ENCODE measurements at regions not wholly inside any gene's neighbourhood (a gene's known extent, or its start where the extent isn't known, plus 50 kb on each side); places are given as distances from the start of the nearest gene placed in this dataset.

DNA sequence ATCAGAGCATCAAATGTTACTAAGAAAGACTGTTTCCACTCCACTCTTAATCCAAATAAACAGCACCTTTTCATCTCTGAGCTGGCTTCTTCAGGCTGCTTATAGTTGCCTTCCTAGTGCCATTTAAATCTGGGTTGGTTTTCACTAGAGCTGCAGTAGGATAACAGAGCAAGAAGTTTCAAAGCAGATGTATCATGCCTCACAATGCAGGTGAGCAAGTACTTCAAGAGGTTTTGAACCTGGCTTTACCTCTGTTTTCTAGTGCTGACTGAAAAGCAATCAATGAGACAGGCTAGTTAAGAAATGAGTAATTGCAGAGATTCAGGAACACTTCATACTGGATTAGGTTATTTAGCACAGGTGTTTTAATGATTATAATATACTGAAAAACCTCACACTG, 147.7 kb upstream of the SATB1 start:
- DNase-seq (ENCODE audit: low spot score) = no peak

GRCh38 chr3:18567293-18567692, 142.2 kb upstream of the SATB1 start:
- H3K27me3 ChIP-seq (ENCODE audit: control insufficient read depth in 4 of 4, insufficient read depth in 4 of 4, low read length in 3 of 4) = no peaks in the 10 kb centered on the region
- H3K4me1 ChIP-seq (ENCODE audit: control insufficient read depth in 4 of 4, insufficient read depth in 4 of 4, low read length in 3 of 4) = no peaks in the 10 kb centered on the region
- H3K9me3 ChIP-seq (ENCODE audit: control insufficient read depth in 4 of 4, low read length in 3 of 4) = no peaks in the 10 kb centered on the region
- H3K4me3 ChIP-seq (ENCODE audit: low read depth in 1 of 3, low read length in 3 of 3) = no peak overlapping the region
- H3K27ac ChIP-seq (ENCODE audit: low read depth in 1 of 2, low read length in 2 of 2) = no peak overlapping the region
- DNase-seq (ENCODE audit: low spot score) = no peak
- no peaks in the 10 kb centered on the region for H3K36me3 ChIP-seq (ENCODE audit: control insufficient read depth in 4 of 4, insufficient read depth in 3 of 4, low read depth in 1 of 4, low read length in 3 of 4)
- H3K9ac ChIP-seq (ENCODE audit: low read depth in 1 of 2, low read length in 2 of 2) = no peak overlapping the region
- TF ChIP-seq ZBTB33 (IDR thresholded peaks at IDR 0.05) = no peak

More for the DNA sequence above, 147.7 kb upstream of the SATB1 start:
- Histone ChIP-seq H3K4me3 (ENCODE audit: low read depth in 1 of 3, low read length in 3 of 3) (no peak overlapping the region), H3K9ac (ENCODE audit: low read depth in 1 of 2, low read length in 2 of 2) (no peak overlapping the region), H3K36me3 (ENCODE audit: control insufficient read depth in 4 of 4, insufficient read depth in 3 of 4, low read depth in 1 of 4, low read length in 3 of 4) (no peaks in the 10 kb centered on the region), H3K9me3 (ENCODE audit: control insufficient read depth in 4 of 4, low read length in 3 of 4) (no peaks in the 10 kb centered on the region), H3K27ac (ENCODE audit: low read depth in 1 of 2, low read length in 2 of 2) (no peak overlapping the region), H3K4me1 (ENCODE audit: control insufficient read depth in 4 of 4, insufficient read depth in 4 of 4, low read length in 3 of 4) (no peaks in the 10 kb centered on the region), H3K27me3 (ENCODE audit: control insufficient read depth in 4 of 4, insufficient read depth in 4 of 4, low read length in 3 of 4) (no peaks in the 10 kb centered on the region)
- TF ChIP-seq, protein P1, sequence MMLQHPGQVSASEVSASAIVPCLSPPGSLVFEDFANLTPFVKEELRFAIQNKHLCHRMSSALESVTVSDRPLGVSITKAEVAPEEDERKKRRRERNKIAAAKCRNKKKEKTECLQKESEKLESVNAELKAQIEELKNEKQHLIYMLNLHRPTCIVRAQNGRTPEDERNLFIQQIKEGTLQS (IDR thresholded peaks at IDR 0.05) = no peak
- TF ChIP-seq CTCF (IDR thresholded peaks at IDR 0.05; ENCODE audit: low read depth, low read length, missing input control) (no peak), GABPA (IDR thresholded peaks at IDR 0.05 in 1 of 2, conservative IDR thresholded peaks at IDR 0.05 in 1 of 2) (no peak), JUND (IDR thresholded peaks at IDR 0.05) (no peak), FOXA2 (IDR thresholded peaks at IDR 0.05) (no peak), RXRA (IDR thresholded peaks at IDR 0.05) (no peak), FOXA1 (IDR thresholded peaks at IDR 0.05) (no peak), HNF4A (conservative IDR thresholded peaks at IDR 0.05) (no peak), YY1 (IDR thresholded peaks at IDR 0.05) (no peak), MAX (IDR thresholded peaks at IDR 0.05) (no peak), ZBTB33 (IDR thresholded peaks at IDR 0.05) (no peak)

All from liver (tissue), 7 donors.